Activated CD8-positive, alpha-beta memory T cell treated with anti-CD3 and anti-CD28 coated beads, Interleukin-2, amount 50 U/mL, for 1 hour (primary cell): ENCODE measurements at regions not wholly inside any gene's neighbourhood (a gene's known extent, or its start where the extent isn't known, plus 50 kb on each side); places are given as distances from the start of the nearest gene placed in this dataset.
"Not testable (repeated sequence)": the region's sequence is repeated elsewhere in the genome, so short reads cannot be mapped to it uniquely, and the experiment has no call there.

Experiments
- DNase-seq: peaks from one replicate; pipeline ENCODE4 v3.0.0-alpha.2; 2020; ENCODE audit errors: extremely low read depth

DNA sequence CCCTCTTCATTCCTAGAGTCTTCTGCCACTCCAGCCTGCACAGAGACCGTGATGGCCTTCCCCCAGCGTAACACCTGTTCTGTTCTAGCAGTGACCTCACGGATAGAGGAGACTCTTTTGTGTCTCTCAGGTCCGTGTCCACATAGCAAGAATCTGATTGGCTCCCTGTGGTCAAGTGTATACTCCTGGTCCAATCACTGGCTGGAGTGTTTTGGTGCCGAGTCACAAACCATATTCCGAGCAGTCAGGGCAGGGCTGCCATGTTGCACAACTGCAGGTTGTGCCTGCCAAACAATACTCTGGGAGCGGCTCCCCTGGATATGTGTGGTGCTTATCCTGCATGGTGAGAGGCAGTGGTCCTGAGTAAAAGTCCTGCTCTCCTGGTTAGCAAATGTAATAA is 402.4 kb downstream of the KCNRG start:
- no peak for DNase-seq

DNA sequence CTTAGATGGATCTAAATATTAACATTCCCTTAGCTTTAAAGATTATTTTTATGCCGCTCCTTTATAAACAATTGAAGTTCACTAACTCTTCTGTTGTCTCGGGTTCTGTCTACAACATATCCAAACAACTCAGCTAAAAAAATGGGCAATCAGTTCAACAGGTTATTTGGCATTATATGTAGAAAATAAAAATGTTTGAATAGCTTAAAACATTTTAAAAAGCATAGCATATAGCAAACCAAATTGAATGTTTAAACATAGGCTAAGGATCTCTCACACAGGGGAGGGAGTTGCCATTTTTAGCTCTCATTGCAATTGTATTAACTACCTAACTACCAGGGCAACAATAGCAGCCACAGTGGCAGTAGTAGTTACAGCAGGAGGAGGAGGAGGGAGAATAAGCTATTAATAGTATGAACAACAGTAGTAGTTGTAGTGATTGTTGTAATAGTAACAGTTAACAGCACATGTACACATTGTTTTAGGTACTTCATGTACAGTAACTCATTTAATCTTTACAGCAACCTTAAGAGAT is 404.2 kb downstream of the KCNRG start:
- DNase-seq: no peak

DNA sequence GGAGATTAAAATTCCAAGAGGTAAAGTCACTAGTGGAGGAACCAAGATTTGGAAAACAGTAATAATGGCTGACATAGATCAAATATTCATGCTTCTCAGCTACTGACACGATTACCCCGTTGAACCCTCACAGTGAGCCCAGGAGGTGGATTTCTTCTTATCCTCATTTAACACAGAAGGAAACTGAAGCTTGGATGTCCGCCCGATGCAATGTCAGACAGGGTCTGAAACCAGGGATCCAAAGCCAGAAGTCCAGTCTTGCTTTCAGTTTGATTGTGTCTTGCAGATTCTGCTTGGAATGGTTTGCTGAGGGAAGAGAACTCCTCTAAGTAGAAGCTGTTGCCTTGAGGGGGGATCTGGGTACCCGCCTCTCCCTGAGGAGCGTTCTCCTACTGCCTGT is 404.7 kb downstream of the KCNRG start:
- DNase-seq: no peak

DNA sequence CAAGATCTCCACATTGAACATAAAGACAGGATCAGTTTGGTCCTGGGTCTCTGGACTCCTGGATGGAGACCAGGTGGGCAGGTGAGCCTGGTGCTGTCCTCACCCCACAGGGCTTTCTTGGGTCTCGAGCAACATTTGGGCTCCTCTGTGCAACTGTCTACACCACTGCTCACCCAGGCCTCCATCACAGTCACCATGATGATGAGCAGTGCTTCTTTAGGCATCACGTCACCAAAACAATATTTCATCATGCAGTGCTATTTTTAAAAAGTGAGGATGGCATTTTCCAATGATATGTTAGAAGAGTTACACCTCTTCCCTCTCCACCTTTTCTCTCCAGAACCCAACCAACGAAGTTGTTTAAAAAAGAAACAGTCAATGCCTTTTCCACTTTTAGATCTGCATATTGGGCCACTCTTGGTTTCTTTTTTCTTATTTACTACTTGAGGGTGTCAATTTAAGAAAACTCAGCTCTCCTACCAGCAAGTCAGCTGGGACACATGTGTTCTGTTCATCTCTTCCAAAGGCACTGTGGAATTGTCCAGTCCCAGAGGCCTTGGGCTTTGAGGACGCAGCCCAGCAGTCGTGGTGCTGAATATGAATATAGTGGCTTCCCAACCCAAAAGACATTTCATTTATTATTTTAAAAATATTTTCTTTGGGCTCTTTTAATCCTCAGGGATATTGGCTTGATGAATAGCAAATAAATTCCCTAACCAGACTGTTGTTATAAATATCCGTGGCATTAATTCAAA is 405.7 kb downstream of the KCNRG start:
- DNase-seq: no peak

DNA sequence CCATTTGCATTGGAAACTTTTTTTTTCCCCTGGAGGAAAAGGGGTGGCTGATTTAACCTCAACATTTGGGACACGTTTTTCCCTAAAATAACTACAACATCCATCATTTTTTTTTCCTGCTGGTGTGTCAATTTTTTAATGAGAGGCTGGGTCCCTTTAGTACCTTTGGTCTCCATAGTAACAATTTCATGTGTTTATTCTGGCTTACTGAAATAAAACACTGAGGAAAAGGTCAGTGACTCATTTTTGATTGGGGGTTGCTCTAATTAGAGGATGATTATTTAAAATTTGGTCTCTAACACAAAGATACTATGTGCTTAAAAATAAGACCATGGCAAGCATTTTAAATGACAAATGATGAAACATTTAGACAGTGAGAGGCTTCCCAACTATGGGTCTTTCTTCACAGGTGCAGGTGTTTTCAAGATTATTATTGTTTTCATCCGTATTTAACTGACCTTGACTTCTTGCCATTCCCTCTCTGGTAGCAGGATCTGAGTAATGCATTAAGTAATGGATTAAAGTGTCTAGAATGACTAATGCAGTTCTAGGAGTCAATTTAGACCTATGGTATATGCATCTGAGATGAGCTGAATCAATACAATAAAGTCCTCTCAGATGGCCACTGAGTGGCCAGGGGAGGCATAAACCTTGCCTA is 406.4 kb downstream of the KCNRG start:
- DNase-seq: no peak

DNA sequence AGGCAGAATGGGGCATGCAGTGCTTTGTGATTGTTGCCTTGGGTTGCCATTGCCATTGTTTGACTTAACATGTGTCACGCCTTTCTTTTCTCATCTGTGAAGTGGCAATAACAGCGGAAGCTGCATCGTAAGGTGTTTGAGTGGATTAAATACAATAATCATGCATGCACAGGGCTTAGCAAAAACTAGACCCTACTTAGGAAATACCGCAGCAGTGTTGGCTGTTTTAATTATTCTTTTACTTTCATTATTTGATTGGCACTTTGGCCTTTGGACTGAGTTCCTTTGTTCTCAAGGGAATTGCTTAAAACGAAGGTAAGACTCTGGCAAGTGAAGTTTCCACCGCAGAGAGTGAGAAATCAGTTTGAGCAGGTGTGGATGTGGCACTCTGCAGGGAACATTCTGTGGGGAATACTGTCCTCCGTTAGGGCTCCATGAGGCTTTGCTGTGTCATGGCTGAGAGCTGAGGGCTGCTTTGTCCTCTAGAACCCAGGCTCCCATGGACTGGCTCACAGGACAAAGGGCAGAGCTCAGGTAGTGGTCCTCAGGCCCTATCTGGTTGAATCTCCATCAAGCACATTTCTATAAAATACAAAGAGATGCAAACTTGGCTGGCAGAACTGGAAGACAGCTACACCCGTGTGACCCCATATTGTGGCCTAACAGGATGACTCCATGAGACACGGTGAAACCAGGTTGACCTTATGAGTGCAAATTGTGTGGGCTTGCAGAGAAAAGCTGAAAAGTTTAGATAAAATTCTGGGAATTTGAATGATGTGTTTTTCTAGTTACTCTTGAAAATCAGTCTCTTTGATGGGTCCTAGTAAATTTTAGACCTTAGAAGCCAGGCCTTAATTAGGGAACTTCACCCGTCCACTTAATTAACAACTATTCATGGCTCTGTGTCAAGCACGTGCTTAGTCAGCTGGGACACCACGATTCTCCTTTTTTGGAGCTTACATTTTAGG is 407.2 kb downstream of the KCNRG start:
- DNase-seq: no peak

DNA sequence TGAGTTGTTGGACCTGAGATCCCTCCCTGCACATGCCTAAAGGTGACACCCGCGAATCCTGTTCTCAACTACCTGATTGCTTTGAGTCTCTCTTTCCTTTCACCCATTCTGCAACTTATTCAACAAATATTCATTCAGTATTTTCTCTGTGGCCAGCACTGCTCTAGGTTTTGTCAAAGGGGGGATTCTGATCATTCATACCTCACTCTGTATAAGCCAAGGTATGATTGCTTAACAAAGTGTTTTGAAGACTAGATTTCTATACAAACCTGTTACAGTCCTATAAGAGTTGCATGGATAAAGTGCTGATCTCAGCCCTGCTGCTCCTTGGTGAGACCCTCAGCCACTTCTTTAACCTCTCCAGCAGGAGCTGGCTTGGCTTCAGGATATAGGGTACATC is 409.7 kb downstream of the KCNRG start:
- no peak for DNase-seq

DNA sequence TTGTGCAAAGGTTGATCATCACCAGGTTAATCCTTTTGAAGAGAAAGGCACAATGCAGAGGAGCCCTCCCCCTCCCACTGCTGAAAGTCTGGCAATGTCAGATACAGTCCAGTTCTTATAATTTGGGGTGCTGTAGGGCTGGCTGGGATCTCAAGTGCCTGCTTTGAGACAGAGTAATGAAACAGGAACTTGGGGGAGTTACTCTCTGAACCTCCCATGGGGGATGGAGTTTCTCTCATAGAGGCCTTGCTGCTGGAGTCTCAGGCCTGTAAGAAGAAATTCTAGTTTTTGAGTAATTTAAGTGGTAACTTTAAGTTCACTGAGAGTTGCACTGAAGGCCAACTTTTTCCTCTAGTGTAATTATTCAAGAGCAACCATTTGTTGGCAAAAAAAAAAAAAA is 410.5 kb downstream of the KCNRG start:
- no peak for DNase-seq

DNA sequence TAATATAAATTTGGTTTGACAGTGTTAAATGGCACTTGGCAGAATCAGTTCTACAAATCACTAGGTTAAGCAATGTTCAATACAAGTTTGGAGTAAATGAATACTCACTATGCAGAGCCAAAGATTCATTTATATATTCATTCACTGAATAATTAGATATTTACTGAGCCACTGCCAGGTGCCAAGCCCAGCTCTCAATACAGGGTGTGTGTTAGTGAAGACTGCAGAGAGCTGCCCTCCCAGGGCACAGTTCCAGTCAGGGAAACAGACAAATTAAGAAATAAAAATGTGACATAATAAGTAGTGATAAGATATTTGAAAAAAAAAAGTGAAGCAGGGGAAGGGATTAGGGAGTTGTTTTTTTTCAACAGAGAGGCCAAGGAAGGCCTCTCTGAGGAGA is 411.7 kb downstream of the KCNRG start:
- no peak for DNase-seq

DNA sequence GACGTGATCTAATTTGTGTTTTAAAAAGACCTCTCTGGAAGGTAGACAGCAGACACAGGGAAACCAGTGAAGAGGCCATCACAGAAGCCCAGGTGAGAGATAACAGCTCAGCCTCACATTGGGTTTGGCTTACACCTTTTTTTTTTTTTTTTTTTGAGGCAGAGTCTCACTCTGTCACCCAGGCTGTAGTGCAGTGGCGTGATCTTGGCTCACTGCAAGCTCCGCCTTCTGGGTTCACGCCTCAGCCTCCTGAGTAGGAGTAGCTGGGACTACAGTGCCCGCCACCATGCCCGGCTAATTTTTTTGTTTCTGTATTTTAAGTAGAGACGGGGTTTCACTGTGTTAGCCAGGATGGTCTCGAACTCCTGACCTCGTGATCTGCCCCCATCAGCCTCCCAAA is 412.3 kb downstream of the KCNRG start:
- DNase-seq: not testable (repeated sequence)

DNA sequence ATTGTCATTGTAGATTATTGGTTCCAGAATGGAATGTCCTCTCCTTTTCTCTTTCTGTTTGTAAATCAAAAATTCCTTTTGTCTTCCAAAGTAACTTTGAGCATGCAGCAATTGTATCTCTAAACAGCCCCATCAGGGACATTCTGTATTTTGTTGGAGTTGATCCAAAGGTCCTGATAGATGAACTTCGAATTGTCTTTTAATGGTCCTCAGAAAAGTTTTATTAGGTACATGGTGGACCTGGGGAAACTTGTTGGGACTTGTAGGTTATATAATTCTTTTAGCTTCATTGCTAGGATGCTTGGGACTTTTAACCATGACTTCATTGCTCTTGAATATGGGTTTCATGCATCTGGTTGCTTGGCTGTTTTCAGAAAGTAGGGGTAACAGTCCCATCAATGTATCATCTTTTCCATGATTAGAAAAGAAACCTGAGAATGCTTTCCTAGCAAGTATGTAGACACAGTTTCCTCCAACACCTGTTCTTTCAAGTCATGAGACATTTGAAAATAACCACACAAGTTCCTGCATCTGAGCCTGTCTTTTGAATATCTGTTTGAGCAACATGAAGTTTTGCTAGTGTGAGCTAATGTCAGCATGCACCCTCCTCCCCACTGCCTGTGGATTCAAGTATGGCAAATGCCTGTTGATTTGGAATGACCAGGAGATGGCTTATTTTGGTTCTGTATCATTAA is 413.1 kb downstream of the KCNRG start:
- no peak for DNase-seq

DNA sequence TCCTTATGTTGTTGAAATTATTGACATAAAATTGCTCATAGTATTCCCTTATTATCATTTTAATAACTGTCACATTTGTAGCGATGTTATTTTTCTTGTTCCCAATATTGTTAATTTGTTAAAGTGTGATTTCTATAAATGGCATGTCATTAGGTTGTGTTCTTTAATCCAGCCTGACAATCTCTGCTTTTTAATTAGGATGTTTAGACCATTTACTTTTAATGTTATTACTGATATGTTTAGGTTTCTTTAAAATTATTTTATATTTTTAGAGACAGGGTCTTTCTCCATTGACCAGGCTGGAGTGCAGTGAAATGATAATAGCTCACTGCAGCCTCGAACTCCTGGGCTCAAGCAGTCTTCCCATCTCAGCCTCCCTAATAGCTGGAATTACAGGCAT is 408.5 kb downstream of the DLEU7 start:
- DNase-seq: no peak

DNA sequence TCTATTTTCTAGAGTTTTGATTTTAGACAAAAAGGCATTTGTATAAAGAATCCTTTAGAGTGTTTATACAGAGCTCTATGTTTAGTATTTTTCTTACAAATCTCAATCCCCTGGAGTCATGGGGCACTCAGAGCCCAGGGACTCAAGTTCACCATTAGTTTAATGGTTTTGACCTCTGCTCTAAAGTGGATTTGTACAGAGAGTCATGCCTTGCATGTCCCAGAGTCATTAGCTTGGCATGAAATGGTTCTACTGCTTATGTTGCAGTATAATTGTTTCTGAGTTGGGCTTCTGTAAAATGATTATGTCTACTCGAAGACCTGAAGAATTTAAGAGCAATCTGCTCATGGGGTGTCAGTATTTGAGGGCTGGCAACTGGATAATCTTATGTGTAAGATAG is 406.2 kb downstream of the DLEU7 start:
- no peak for DNase-seq

DNA sequence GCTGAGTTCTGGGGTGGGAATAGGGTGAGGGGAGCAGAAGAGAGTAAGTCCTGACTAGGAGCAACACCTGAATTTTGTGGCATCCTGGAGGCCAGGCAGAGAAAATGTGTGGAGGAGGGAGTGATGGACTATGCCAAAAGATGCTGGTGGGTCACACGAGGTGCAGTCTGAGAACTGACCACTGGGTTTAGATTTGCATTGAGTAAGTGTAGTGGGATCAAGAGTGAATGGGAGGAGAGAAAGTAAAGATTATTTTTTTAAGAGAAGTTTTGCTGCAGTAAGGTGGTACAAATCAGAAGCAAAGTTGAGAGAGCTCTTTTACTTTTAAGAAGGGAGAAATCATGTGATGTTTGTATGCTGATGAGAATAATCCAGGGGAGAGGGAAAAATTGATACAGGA is 405.1 kb downstream of the DLEU7 start:
- no peak for DNase-seq

DNA sequence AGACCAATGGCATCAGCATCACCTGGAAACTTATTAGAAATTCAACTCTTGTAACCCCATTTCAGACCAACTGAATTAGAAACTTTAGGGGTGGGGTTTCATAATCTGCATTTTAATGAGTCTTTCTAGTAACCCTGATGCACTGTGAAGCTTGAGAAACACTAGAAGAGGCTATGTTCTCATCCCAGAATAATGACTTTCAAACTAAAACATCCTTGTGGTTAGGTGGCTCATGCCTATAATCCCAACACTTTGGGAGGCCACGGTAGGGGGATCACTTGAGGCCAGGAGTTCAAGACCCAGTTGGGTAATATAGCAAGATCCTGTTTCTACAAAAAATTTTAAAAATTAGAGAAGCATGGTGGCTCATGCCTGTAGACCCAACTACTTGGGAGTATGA is 402.4 kb downstream of the DLEU7 start:
- DNase-seq: no peak

DNA sequence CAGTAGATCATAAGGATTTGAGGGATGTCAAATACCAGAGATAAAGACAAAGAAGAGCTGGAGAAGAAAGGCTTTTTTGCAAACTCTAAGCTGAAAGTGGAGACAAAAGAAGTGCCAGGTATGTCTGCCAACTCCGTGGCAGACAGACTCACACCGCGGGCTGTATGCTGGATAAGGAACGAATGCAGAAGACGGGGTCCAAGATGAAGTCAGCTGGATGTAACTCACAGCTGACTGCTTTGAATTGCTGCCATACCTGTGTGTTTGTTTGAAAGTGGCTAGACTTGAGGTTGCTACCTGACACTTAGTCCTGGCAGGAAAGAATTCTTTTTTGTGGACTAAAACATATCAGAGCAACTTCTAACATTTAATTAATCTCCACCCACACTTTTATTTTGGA is 398.8 kb downstream of the DLEU7 start:
- no peak for DNase-seq

DNA sequence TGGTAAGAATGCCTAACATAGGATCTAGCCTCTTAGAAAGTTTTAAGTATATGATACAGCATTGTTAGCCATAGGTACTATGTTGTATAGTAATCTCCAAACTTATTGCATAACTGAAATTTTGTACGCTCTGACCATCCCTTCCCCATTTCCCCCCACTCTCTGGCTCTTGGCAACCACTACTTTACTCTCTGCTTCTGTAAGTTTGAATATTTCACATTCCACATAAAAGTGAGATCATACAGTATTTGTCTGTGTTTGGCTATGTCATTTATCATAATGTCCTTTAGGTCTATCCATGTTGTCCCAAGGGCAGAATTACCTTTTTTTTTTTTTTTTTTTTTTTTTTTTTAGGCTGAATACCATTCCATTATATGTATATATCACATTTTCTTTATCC is 396.9 kb downstream of the DLEU7 start:
- no peak for DNase-seq

DNA sequence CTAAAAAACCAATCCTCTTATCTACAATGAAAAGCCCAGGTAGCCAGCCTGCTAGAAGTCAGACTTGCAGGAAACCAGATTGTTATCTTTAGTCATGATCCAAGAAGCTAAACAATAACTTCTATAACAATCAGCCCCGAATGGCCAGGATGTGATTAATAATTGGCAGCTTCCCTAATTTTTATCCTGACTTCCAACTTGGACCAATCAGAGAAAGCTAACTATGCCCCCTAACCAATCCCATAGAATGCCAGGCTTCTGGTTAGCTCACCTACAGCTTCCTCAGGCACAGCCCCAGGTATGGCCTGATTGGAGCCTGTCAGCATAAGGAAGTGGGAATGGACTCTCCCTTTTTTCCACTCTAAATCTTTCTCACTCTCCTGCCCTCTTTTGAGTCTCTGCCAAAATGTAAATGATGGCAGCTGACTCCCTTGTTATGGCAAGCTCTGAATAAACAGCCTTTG is 394.9 kb downstream of the DLEU7 start:
- no peak for DNase-seq

DNA sequence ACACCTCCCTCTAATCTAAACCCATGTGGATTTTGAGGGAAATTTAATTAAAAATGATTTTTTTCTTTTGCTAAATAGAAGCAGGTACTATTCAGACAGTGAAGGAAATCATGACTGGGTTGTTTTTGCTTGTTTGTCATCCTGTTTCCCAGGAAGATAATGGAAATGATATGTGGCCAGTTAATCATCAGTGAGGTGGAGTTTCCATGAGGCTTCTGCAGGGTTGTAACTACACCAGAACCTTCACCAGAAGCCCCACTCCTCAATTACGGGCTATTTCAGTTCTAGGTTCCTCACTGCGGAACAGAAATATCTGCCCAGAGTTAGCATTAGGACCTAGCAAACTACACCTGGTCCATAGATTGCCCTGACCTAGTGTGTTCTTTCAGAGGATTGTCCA is 394.0 kb downstream of the DLEU7 start:
- DNase-seq: no peak

DNA sequence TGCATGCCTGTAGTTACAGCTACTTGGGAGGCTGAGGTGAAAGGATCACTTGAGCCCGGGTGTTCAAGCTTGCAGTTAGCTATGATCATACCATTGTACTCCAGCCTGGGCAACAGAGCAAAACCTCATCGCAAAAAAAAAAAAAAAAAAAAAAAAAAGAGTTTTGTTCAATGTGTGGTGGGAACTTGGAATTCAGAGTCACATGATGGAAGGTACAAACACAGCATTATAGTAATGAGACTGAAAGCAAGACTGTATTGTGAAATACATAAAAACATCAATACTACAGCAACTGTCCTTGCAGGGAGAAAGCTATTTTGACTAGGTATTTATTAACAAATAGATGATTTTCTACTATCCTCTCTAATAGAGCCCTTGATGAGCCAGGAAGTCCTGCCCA is 393.2 kb downstream of the DLEU7 start:
- DNase-seq: no peak

DNA sequence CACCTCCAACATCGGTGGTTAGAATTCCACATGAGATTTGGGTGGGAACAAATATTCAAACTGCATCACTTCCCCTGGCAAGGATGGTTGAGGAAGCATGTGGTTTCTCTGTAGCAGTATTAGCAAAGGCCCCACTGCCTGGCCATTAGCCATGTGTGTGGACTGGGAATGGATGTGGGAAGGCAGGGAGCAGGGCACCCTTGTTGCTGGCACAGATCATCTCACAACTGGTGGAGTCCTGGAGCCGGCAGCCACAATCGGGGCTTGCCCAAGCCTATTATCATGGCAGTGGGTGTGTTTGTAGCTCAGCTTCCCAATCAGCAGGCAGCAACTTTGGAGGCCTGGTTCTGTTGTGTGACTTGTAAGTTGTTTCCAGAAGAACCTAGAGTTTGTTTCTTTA is 391.9 kb downstream of the DLEU7 start:
- DNase-seq: no peak

DNA sequence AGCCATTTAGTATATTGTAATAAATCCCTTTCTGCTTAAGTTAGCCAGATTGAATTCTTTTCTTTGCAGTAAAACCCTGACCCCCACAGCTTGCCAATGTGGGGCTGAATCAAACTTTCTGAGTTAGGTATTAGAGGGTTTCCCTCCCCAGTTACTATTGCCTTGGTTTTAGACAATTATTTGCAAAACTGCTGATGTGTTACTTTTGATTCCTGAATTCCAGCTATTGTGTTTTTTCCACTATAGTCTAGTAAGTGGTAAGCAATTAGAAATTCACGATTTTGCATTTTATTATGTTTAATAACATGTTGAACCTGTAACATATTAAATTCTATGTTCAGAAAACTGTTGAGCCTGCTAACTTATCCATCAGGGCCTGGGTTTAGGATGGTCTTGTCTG is 391.5 kb downstream of the DLEU7 start:
- no peak for DNase-seq
